Skeletal muscle tissue (tissue), 3 donors: ENCODE measurements at regions not wholly inside any gene's neighbourhood (a gene's known extent, or its start where the extent isn't known, plus 50 kb on each side); places are given as distances from the start of the nearest gene placed in this dataset.

Source experiments
- H3K27ac ChIP-seq: one replicate; pipeline ENCODE4 v1.7.0; 2013; ENCODE audit warnings: mild to moderate bottlenecking, low read depth, low read length, inconsistent platforms
- H3K27me3 ChIP-seq, 3 donors: one replicate each; pipeline ENCODE4 v1.7.0; 2013; ENCODE audit warnings: low read length in 3 of 3; ENCODE audit not compliant: control insufficient read depth in 3 of 3, insufficient read depth in 3 of 3
- H3K36me3 ChIP-seq, 3 donors: one replicate each; pipeline ENCODE4 v1.7.0; 2013; ENCODE audit warnings: low read length in 3 of 3; ENCODE audit not compliant: control insufficient read depth in 3 of 3, insufficient read depth in 3 of 3
- H3K4me1 ChIP-seq, 3 donors: one replicate each; pipeline ENCODE4 v1.7.0; 2013; ENCODE audit warnings: low read length in 3 of 3, mild to moderate bottlenecking in 3 of 3; ENCODE audit not compliant: control insufficient read depth in 3 of 3, insufficient read depth in 3 of 3
- H3K4me3 ChIP-seq, 3 donors: one replicate each; pipeline ENCODE4 v1.7.0; 2013; ENCODE audit warnings: low read length in 3 of 3
- H3K9ac ChIP-seq, 3 donors: one replicate each; pipeline ENCODE4 v1.7.0; 2013; ENCODE audit warnings: low read length in 3 of 3, mild to moderate bottlenecking in 3 of 3, moderate library complexity in 2 of 3, low read depth in 1 of 3
- H3K9me3 ChIP-seq, 3 donors: one replicate each; pipeline ENCODE4 v1.7.0; 2013; ENCODE audit warnings: low read length in 3 of 3; ENCODE audit not compliant: control insufficient read depth in 3 of 3
- donor health status: Osteomylitis.

GRCh38 chr15:68871507-68871906 lies 50.8 kb upstream of the ANP32A start:
- H3K9me3 ChIP-seq, result no peaks in the 10 kb centered on the region
- no peak overlapping the region for H3K9ac ChIP-seq
- peaks cover 6 to 13% (median 10%) of the 10 kb centered on the region in 3 donors for H3K27me3 ChIP-seq
- no peaks in the 10 kb centered on the region for H3K36me3 ChIP-seq
- H3K4me3 ChIP-seq, result no peak overlapping the region
- H3K4me1 ChIP-seq, result peaks cover 0 to 8% (median 7%) of the 10 kb centered on the region in 3 donors
- no peak overlapping the region for H3K27ac ChIP-seq

- Histone ChIP-seq H3K27me3 (peaks cover 4 to 6% (median 4%) of the 10 kb centered on the region in 3 donors), H3K36me3 (no peaks in the 10 kb centered on the region), H3K27ac (no peak overlapping the region), H3K9ac (no peak overlapping the region), H3K4me1 (peaks cover 0 to 8% (median 7%) of the 10 kb centered on the region in 3 donors), H3K9me3 (no peaks in the 10 kb centered on the region), H3K4me3 (no peak overlapping the region)
Measured at GRCh38 chr15:68874788-68875187, 54.1 kb upstream of the ANP32A start.

GRCh38 chr15:68875377-68876116 lies 54.8 kb upstream of the SPESP1 start:
- Histone ChIP-seq H3K9me3 (no peaks in the 10 kb centered on the region), H3K4me3 (peak overlapping the region; percentile 60 to 70 (median 66)), H3K36me3 (no peaks in the 10 kb centered on the region), H3K4me1 (peaks cover 0 to 8% (median 7%) of the 10 kb centered on the region in 3 donors), H3K27ac (no peak overlapping the region), H3K9ac (peak overlapping the region in 2 of 3 donors; percentile 38 to 66), H3K27me3 (peaks cover 0 to 2% (median under 1%) of the 10 kb centered on the region in 3 donors)

DNA sequence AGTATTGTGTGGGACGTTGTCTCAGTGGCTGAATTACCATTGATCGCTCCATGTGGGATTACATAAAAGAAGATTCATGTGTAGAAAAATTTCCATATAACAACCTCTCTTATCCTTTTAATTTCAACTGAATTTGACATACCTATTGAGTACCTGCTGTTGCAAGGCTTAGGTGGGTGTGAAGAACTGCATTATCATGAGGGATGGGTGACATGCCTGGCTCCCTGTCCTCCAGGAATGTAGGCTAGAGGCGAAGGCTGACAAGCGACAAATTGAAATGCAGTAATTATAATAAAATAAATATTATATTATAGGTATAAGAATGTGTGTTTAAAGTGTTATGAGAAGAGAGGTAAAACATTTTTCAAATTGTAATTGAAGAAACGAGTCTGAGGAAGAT lies 52.7 kb upstream of the SPESP1 start:
- no peak overlapping the region for H3K27ac ChIP-seq

GRCh38 chr15:68880382-68880781 lies 49.9 kb upstream of the SPESP1 start:
- H3K4me3 ChIP-seq, result no peak overlapping the region
- no peak overlapping the region for H3K27ac ChIP-seq
- no peaks in the 10 kb centered on the region for H3K27me3 ChIP-seq
- H3K36me3 ChIP-seq, result no peaks in the 10 kb centered on the region
- peaks cover 0 to 10% (median 6%) of the 10 kb centered on the region in 3 donors for H3K4me1 ChIP-seq
- no peaks in the 10 kb centered on the region for H3K9me3 ChIP-seq
- H3K9ac ChIP-seq, result no peak overlapping the region

More for the DNA sequence above, 52.7 kb upstream of the SPESP1 start:
- H3K4me3 ChIP-seq, result no peak overlapping the region
- no peak overlapping the region for H3K9ac ChIP-seq
- no peaks in the 10 kb centered on the region for H3K36me3 ChIP-seq
- H3K9me3 ChIP-seq, result no peaks in the 10 kb centered on the region
- no peaks in the 10 kb centered on the region for H3K27me3 ChIP-seq
- peaks cover 0 to 8% (median 7%) of the 10 kb centered on the region in 3 donors for H3K4me1 ChIP-seq
